Urinary bladder (tissue), 3 donors: ENCODE measurements at regions not wholly inside any gene's neighbourhood (a gene's known extent, or its start where the extent isn't known, plus 50 kb on each side); places are given as distances from the start of the nearest gene placed in this dataset.
A peak's percentile ranks its signal among the peaks of the same experiment; 100 is the strongest.

ENCODE experiments used
- DNase-seq: peaks from one replicate; pipeline ENCODE4 v3.0.0-alpha.2; 2015; ENCODE audit errors: extremely low spot score
- H3K27ac ChIP-seq: one replicate; pipeline ENCODE4 v1.5.1; 2013; ENCODE audit warnings: low read depth, mild to moderate bottlenecking, moderate library complexity
- H3K36me3 ChIP-seq: one replicate; pipeline ENCODE4 v1.6.1; 2013; ENCODE audit warnings: mild to moderate bottlenecking, moderate library complexity; ENCODE audit not compliant: insufficient read depth
- H3K4me1 ChIP-seq: one replicate; pipeline ENCODE4 v1.6.1; 2013; ENCODE audit warnings: mild to moderate bottlenecking, moderate library complexity; ENCODE audit not compliant: insufficient read depth
- H3K4me3 ChIP-seq: one replicate; pipeline ENCODE4 v1.5.1; 2013; ENCODE audit warnings: low read depth, low read length
- WGBS: extraction: QIAGEN DNeasy Blood & Tissue Kit; methylation state at CpG from one replicate; pipeline ENCODE4 v1.1.7; 2013; 5-methylcytosine and 5-hydroxymethylcytosine counted together
- donor health status: healthy with polysubstance abuse.
- donor health status: healthy.

- Histone ChIP-seq H3K36me3 (peaks cover 2% of the 10 kb centered on the region), H3K4me1 (peaks cover 2% of the 10 kb centered on the region), H3K4me3 (no peak overlapping the region), H3K27ac (peak overlapping the region; percentile 50)
- WGBS, result 19% methylated on average over 10 of the region's 10 CpGs
- DNase-seq, result no peak
These were observed 122.8 kb upstream of the COL21A1 start for GRCh38 chr6:56370127-56370540.

GRCh38 chr6:56368491-56368890 is 121.1 kb upstream of the COL21A1 start:
- WGBS, result 64% methylated on average over 3 of the region's 3 CpGs
- Histone ChIP-seq H3K27ac (no peak overlapping the region), H3K4me1 (peaks cover 2% of the 10 kb centered on the region), H3K4me3 (no peak overlapping the region), H3K36me3 (peaks cover 2% of the 10 kb centered on the region)
- DNase-seq, result no peak

DNA sequence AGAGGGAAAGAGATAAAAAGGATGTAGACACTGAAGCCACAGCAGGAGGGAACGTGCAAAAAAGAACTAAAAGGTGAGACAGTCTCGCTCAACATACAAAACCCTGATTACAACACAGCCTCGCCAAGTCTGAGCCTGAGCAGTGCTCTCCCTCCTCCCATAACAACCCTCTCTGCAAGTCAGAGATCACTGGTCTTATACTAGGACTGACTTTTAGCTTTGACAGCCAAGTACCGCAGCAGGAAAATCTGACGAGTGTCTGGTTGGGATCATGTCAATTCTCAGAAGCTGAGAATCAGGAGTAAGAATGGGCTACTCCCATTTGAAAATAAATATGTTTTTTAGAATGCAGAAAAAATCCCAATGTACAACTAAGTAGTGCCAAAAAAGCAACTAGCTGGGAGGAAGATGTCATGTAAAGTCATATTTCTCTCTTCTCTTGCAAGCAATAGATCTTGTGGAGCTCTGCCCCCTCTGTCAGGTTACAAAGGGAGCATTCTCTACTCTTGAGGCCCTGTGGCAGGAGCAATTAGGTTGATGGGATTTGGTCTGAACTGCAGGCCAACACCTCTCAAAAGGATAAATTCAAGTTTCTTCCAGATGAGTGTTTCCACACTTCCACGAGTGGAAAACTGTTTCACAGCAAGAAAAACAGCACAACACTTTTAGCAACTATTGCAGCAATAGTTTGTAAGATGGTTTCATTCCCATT is 118.9 kb upstream of the COL21A1 start:
- H3K27ac ChIP-seq, result no peak overlapping the region
- no peak for DNase-seq
- WGBS, result 65% methylated on average over 6 of the region's 6 CpGs
- peaks cover 2% of the 10 kb centered on the region for H3K36me3 ChIP-seq
- peaks cover under 1% of the 10 kb centered on the region for H3K4me1 ChIP-seq
- no peak overlapping the region for H3K4me3 ChIP-seq

DNA sequence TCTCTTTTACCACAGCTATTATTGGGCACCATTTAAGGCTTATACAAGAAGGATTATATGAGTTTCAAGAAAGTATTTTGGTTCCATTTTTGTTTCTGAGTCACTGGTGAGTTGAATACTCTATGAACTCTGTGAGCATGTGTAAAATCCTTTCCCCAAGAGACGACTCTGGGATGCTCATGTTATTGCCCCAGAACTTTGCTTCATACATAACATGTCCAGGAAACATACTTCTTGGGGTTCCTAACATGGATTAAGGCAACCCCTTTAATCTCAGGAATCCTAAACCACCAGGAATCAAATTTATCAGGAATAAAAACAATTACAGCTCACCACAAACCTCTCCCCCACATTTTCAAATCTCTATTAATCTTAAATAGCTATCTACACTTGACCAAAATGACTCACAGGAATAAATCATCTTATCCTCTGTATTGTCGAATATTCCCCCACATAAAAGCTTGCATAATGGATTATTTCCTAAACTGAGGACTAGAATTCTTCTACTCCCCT is 117.5 kb upstream of the COL21A1 start:
- Histone ChIP-seq H3K36me3 (no peaks in the 10 kb centered on the region), H3K27ac (no peak overlapping the region), H3K4me3 (no peak overlapping the region), H3K4me1 (no peaks in the 10 kb centered on the region)
- no peak for DNase-seq
- WGBS, result 40% methylated on average over 2 of the region's 2 CpGs

DNA sequence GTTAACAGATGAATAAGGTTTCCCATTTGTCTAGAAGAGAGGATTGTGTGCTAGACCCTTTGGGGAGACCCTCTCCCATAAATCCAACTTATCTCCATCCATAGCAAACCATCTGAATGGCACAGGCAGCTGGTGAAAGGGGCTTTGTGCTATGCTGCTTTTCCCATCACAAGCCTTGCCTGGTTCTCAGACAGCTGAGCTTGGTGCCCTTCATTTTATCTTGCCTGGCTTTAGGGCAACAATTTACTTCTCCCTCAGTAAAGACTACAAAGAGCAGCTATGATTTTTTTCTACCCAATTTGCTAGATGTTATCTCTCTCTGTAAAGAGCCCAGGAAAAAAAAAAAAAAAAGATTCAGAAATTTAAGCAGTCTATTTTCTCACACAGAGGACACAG is 117.0 kb upstream of the COL21A1 start:
- no peaks in the 10 kb centered on the region for H3K36me3 ChIP-seq
- no peak for DNase-seq
- H3K4me3 ChIP-seq, result no peak overlapping the region
- no peaks in the 10 kb centered on the region for H3K4me1 ChIP-seq
- H3K27ac ChIP-seq, result no peak overlapping the region

DNA sequence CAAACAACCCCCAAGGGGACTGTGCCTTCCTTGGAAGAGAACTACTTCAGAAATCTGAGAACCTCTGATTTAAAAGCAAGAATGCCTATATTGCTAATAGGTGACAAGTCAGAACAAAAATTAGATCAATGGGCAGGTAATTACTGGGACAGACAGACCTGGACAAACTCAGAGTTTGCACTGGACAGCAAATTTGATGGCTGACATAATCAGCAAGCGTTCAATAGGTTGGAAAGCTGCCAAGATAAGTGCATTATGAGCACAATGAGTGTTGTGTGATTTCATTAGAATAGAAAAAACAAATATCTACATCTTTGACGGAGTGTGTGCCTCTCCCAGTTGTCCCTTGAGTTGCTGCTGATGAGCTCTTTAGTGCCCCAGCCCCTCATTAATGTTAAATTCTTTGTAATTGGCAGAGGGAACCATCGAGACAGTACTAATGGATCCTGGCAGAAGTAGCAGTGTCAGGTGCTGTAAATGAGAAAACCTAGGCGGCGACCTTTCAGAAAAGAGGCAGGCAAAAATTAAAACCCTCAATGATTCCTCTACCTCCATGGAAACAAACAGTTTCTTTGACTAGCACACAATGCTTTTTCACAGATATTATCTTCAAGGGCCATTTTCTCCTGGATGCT is 116.5 kb upstream of the COL21A1 start:
- Histone ChIP-seq H3K4me1 (no peaks in the 10 kb centered on the region), H3K27ac (no peak overlapping the region), H3K4me3 (no peak overlapping the region), H3K36me3 (no peaks in the 10 kb centered on the region)
- 79% methylated on average over 5 of the region's 5 CpGs for WGBS
- no peak for DNase-seq

- Histone ChIP-seq H3K4me1 (no peaks in the 10 kb centered on the region), H3K36me3 (no peaks in the 10 kb centered on the region), H3K4me3 (no peak overlapping the region), H3K27ac (no peak overlapping the region)
- 94% methylated on average over 4 of the region's 4 CpGs for WGBS
- no peak for DNase-seq
These were observed 114.4 kb upstream of the COL21A1 start for GRCh38 chr6:56361812-56362211.

DNA sequence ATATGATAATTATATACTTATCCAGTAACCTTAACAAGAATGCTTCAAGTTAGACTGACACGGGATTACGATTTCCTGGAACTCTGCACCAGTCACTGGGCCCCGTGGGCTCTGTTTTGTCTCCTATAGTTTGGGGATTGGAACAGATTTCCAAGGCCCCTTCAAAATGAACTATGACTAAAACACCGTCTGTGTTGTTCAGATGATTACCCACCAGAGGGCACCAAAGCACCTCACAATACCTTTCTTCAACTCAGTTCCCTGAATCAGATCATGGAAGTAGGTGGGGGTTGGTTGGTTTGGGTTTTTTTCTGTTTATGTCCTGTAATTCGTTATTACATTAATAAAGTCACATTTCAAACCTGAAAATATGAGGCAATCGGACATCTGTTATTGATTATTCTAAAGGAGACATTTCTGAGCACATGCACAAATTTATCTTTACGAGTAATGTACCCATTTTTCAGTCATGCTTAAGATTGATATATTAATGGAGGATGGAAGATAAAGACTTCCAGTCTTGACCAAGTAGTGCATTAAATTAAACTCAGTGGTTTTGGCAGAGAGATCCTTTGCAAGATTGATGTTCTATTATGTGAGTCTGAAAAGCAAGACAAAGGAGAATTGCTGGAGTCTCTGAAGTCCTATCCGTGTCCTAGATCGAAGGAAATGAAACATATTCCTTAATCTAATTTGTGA is 112.0 kb upstream of the COL21A1 start:
- no peaks in the 10 kb centered on the region for H3K4me1 ChIP-seq
- H3K4me3 ChIP-seq, result no peak overlapping the region
- 30% methylated on average over 9 of the region's 9 CpGs for WGBS
- H3K36me3 ChIP-seq, result no peaks in the 10 kb centered on the region
- peak; percentile 65 for DNase-seq
- H3K27ac ChIP-seq, result no peak overlapping the region

- H3K4me1 ChIP-seq, result no peaks in the 10 kb centered on the region
- H3K36me3 ChIP-seq, result no peaks in the 10 kb centered on the region
- no peak overlapping the region for H3K4me3 ChIP-seq
- no peak overlapping the region for H3K27ac ChIP-seq
- DNase-seq, result no peak
- WGBS, result 63% methylated on average over 6 of the region's 6 CpGs
These were observed 110.4 kb upstream of the COL21A1 start for GRCh38 chr6:56357616-56358373.

DNA sequence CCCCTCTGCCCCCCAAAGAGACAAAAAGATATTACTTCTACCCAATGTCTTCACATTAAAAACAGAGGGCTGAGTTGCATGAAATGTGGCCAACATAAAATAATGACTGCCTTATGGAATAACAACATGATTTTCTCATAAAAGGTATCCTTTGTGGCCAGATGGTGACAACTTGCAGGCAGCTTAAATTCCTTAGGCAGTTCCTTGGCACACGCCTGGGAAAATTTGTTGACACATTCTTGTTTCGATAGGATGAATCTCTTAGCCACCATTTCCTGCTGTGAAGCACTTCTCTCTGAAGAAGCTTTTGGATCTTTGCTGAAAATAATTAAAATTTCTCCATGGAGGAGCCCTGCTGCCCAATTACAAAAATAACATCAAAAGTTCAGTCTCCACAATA is 109.0 kb upstream of the COL21A1 start:
- DNase-seq, result no peak
- H3K27ac ChIP-seq, result no peak overlapping the region
- no peaks in the 10 kb centered on the region for H3K36me3 ChIP-seq
- H3K4me3 ChIP-seq, result no peak overlapping the region
- WGBS, result 18% methylated on average over 2 of the region's 2 CpGs
- no peaks in the 10 kb centered on the region for H3K4me1 ChIP-seq

- DNase-seq, result no peak
- H3K4me1 ChIP-seq, result no peaks in the 10 kb centered on the region
- no peaks in the 10 kb centered on the region for H3K36me3 ChIP-seq
- no peak overlapping the region for H3K27ac ChIP-seq
- H3K4me3 ChIP-seq, result no peak overlapping the region
These were observed 106.5 kb upstream of the COL21A1 start for GRCh38 chr6:56353860-56354259.

- 82% methylated on average over 6 of the region's 6 CpGs for WGBS
- no peak overlapping the region for H3K27ac ChIP-seq
- H3K4me3 ChIP-seq, result no peak overlapping the region
- no peaks in the 10 kb centered on the region for H3K36me3 ChIP-seq
- H3K4me1 ChIP-seq, result no peaks in the 10 kb centered on the region
- no peak for DNase-seq
These were observed 103.4 kb upstream of the COL21A1 start for GRCh38 chr6:56350628-56351260.

- no peaks in the 10 kb centered on the region for H3K4me1 ChIP-seq
- no peak overlapping the region for H3K27ac ChIP-seq
- no peak for DNase-seq
- no peaks in the 10 kb centered on the region for H3K36me3 ChIP-seq
- no peak overlapping the region for H3K4me3 ChIP-seq
- 73% methylated on average over 3 of the region's 3 CpGs for WGBS
These were observed 101.8 kb upstream of the COL21A1 start for GRCh38 chr6:56349194-56349593.
